ENCODE measurements at regions not wholly inside any gene's neighbourhood (a gene's known extent, or its start where the extent isn't known, plus 50 kb on each side); places are given as distances from the start of the nearest gene placed in this dataset.

GRCh38 chr3:31029706-31030105, 135.2 kb upstream of the GADL1 start:
- TF ChIP-seq CTCF (IDR thresholded peaks at IDR 0.05; ENCODE audit: insufficient read depth, low read depth, low read length) (no peak), EZH2 (IDR thresholded peaks at IDR 0.05; ENCODE audit: insufficient read depth, low read length) (no peak)
